ENCODE measurements at regions not wholly inside any gene's neighbourhood (a gene's known extent, or its start where the extent isn't known, plus 50 kb on each side); places are given as distances from the start of the nearest gene placed in this dataset.
A peak's percentile ranks its signal among the peaks of the same experiment; 100 is the strongest.

DNA sequence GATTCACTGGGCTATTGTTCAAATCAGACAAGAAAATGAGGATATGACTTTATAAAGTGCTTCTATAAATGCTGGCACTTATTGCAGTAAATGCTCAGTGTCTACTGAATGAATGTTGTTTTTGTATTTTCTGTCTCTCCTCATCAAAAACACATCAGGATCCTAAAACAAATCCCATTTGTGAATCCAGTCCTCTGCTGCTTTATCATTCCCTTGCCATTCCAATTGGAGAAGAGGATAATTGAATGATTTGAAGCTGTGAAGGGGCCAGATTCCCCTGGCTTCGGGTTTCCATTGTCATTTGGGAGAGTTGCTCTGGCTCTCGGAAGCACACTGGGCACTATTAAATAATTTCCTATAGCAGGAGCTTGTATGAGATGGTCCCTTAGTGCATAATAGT lies 666.8 kb downstream of the ACTL7B start:
- Histone ChIP-seq H2BK120ac (ENCODE audit: insufficient read depth, low read length, poor library complexity) (no peak overlapping the region), H2AK5ac (ENCODE audit: low read length) (no peak overlapping the region), H3K4ac (ENCODE audit: low read depth, low read length) (no peak overlapping the region), H3K27ac (ENCODE audit: low read depth, low read length) (no peak overlapping the region), H4K12ac (ENCODE audit: low read depth, low read length) (no peak overlapping the region), H4K91ac (ENCODE audit: low read depth, low read length) (no peak overlapping the region), H3K4me2 (ENCODE audit: low read length) (no peak overlapping the region), H4K8ac (ENCODE audit: low read depth, low read length) (no peak overlapping the region), H3K4me1 (ENCODE audit: control insufficient read depth in 1 of 2, insufficient read depth in 2 of 2, low read length in 2 of 2) (peaks cover 8 to 12% of the 10 kb centered on the region in 2 experiments), H3K18ac (ENCODE audit: low read length) (no peak overlapping the region), H3K79me2 (ENCODE audit: control insufficient read depth, insufficient read depth, low read length, poor library complexity) (no peaks in the 10 kb centered on the region), H2BK5ac (ENCODE audit: low read depth, low read length, poor library complexity) (no peak overlapping the region), H3K14ac (ENCODE audit: low read length) (no peak overlapping the region), H3K23ac (ENCODE audit: low read length) (no peak overlapping the region), H2BK12ac (ENCODE audit: low read length) (no peak overlapping the region), H3K9ac (ENCODE audit: low read length) (no peak overlapping the region), H3K9me3 (ENCODE audit: insufficient read depth, low read depth, low read length) (no peaks in the 10 kb centered on the region), H3K79me1 (ENCODE audit: low read length) (peaks cover 7% of the 10 kb centered on the region), H3K36me3 (ENCODE audit: control insufficient read depth in 1 of 2, insufficient read depth in 2 of 2, low read length in 2 of 2) (no peaks in the 10 kb centered on the region), H2AFZ (ENCODE audit: insufficient read depth, low read length, poor library complexity) (no peak overlapping the region), H3K27me3 (ENCODE audit: insufficient read depth, low read length) (no peaks in the 10 kb centered on the region), H3K4me3 (ENCODE audit: low read depth, low read length) (no peak overlapping the region)
- no peak for DNase-seq
- WGBS (ENCODE audit: extremely low coverage, insufficient coverage, insufficient read length) = no CpG with 5 or more reads among the region's 2 CpGs

DNA sequence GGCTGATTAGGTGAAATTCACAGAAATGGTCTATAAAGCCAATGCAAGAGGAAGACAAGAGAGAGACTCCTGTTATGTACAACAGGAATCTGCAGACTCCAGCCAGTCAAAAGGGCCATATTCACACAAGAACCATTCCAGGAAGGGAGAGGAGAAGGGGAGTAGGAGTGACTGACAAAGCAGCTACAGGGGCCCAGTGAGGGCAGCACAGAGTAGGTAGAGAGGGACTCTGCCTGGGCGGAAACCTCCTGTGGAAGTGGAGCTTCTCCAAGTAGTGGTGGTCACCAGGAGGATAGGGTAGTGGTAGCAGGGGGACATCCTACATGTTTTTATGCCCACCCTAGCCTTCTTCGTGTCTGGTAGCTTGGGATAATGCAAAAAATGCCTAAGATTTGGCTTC lies 667.3 kb downstream of the ACTL7B start:
- no peak overlapping the region for H3K23ac ChIP-seq (ENCODE audit: low read length)
- H3K4me1 ChIP-seq (ENCODE audit: control insufficient read depth in 1 of 2, insufficient read depth in 2 of 2, low read length in 2 of 2) = peaks cover 8 to 12% of the 10 kb centered on the region in 2 experiments
- no peak overlapping the region for H2BK12ac ChIP-seq (ENCODE audit: low read length)
- H4K91ac ChIP-seq (ENCODE audit: low read depth, low read length) = no peak overlapping the region
- no peak overlapping the region for H4K12ac ChIP-seq (ENCODE audit: low read depth, low read length)
- H3K9me3 ChIP-seq (ENCODE audit: insufficient read depth, low read depth, low read length) = no peaks in the 10 kb centered on the region
- no peak overlapping the region for H2BK120ac ChIP-seq (ENCODE audit: insufficient read depth, low read length, poor library complexity)
- H2BK5ac ChIP-seq (ENCODE audit: low read depth, low read length, poor library complexity) = no peak overlapping the region
- no peak overlapping the region for H3K27ac ChIP-seq (ENCODE audit: low read depth, low read length)
- no peak overlapping the region for H4K8ac ChIP-seq (ENCODE audit: low read depth, low read length)
- no peak overlapping the region for H3K4me3 ChIP-seq (ENCODE audit: low read depth, low read length)
- no peak overlapping the region for H3K18ac ChIP-seq (ENCODE audit: low read length)
- no peak overlapping the region for H2AK5ac ChIP-seq (ENCODE audit: low read length)
- DNase-seq = no peak
- H3K79me2 ChIP-seq (ENCODE audit: control insufficient read depth, insufficient read depth, low read length, poor library complexity) = no peaks in the 10 kb centered on the region
- H3K27me3 ChIP-seq (ENCODE audit: insufficient read depth, low read length) = no peaks in the 10 kb centered on the region
- no peak overlapping the region for H3K9ac ChIP-seq (ENCODE audit: low read length)
- H2AFZ ChIP-seq (ENCODE audit: insufficient read depth, low read length, poor library complexity) = no peak overlapping the region
- H3K36me3 ChIP-seq (ENCODE audit: control insufficient read depth in 1 of 2, insufficient read depth in 2 of 2, low read length in 2 of 2) = no peaks in the 10 kb centered on the region
- H3K4ac ChIP-seq (ENCODE audit: low read depth, low read length) = no peak overlapping the region
- H3K79me1 ChIP-seq (ENCODE audit: low read length) = peaks cover 7% of the 10 kb centered on the region
- WGBS (ENCODE audit: extremely low coverage, insufficient coverage, insufficient read length) = no CpG with 5 or more reads among the region's 2 CpGs
- no peak overlapping the region for H3K4me2 ChIP-seq (ENCODE audit: low read length)
- no peak overlapping the region for H3K14ac ChIP-seq (ENCODE audit: low read length)

DNA sequence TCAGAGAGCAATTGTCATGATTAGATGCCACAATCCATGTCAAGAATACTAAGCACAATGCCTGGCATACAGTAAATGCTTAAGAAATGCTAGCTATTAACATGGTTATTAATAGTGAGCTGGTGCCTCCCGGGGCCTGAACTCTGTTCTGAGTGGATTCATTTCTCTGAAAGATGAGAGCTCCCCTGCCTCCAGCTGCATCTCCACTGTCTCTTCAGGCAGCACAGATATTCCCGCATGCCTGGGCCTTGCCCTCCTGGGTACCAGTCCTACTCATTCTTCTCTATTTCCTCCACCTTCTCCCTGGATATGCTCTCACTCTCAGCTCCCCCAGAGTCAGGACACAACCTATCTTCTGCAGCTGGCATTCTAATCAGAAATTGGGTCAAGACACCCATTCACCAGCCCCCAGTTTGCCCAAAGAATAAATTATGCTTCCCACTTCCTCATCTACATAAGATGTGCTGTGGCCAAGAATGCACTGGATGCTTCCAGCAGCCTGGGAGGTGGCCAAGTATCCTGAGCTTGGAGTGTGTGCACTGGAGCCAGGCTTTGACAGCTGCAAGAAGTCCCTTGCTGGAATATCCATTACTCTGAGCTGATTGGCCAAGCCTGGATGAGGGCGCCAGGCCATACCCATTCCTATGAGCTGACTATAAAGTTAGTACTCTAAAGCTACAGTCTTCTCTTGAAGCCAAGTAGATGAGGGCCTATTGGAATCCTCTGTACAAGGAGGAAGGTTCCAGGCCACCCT lies 669.0 kb downstream of the ACTL7B start:
- peak; percentile 60 to 69 for DNase-seq
- H3K23ac ChIP-seq (ENCODE audit: low read length) = no peak overlapping the region
- no peak overlapping the region for H2BK12ac ChIP-seq (ENCODE audit: low read length)

DNA sequence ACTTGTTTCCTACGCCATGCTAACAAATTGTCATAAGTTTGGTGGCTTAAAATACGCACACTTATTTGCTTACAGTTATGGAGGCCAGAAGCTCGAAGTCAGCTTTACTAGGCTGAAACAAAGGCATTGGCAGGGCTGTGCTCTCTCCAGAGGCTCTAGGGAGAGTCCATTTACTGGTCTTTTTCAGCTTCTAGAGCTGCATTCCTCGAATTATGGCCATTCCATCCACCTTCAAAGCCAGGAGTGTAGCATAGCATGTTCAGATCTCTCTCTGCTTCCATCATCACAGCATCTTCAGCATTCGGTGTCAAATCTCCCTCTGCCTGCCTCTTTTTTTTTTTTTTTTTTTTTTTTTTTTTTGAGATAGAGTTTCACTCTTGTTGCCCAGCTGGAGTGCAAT lies 670.2 kb downstream of the ACTL7B start:
- Histone ChIP-seq H3K4me1 (ENCODE audit: control insufficient read depth in 1 of 2, insufficient read depth in 2 of 2, low read length in 2 of 2) (peaks cover 8 to 12% of the 10 kb centered on the region in 2 experiments), H3K4me2 (ENCODE audit: low read length) (no peak overlapping the region), H3K36me3 (ENCODE audit: control insufficient read depth in 1 of 2, insufficient read depth in 2 of 2, low read length in 2 of 2) (no peaks in the 10 kb centered on the region), H2BK120ac (ENCODE audit: insufficient read depth, low read length, poor library complexity) (no peak overlapping the region), H3K79me1 (ENCODE audit: low read length) (peaks cover 8% of the 10 kb centered on the region), H2AFZ (ENCODE audit: insufficient read depth, low read length, poor library complexity) (no peak overlapping the region), H3K4me3 (ENCODE audit: low read depth, low read length) (no peak overlapping the region), H3K79me2 (ENCODE audit: control insufficient read depth, insufficient read depth, low read length, poor library complexity) (no peaks in the 10 kb centered on the region), H3K9ac (ENCODE audit: low read length) (no peak overlapping the region), H3K23ac (ENCODE audit: low read length) (no peak overlapping the region), H3K18ac (ENCODE audit: low read length) (no peak overlapping the region), H4K12ac (ENCODE audit: low read depth, low read length) (no peak overlapping the region), H4K91ac (ENCODE audit: low read depth, low read length) (no peak overlapping the region), H2AK5ac (ENCODE audit: low read length) (no peak overlapping the region), H3K27ac (ENCODE audit: low read depth, low read length) (peak overlapping the region; percentile 29), H2BK5ac (ENCODE audit: low read depth, low read length, poor library complexity) (no peak overlapping the region), H3K27me3 (ENCODE audit: insufficient read depth, low read length) (no peaks in the 10 kb centered on the region), H2BK12ac (ENCODE audit: low read length) (no peak overlapping the region), H4K8ac (ENCODE audit: low read depth, low read length) (no peak overlapping the region), H3K4ac (ENCODE audit: low read depth, low read length) (no peak overlapping the region), H3K14ac (ENCODE audit: low read length) (no peak overlapping the region), H3K9me3 (ENCODE audit: insufficient read depth, low read depth, low read length) (no peaks in the 10 kb centered on the region)
- no CpG with 5 or more reads among the region's 5 CpGs for WGBS (ENCODE audit: extremely low coverage, insufficient coverage, insufficient read length)
- peak; percentile 21 to 80 for DNase-seq

More for the DNA sequence above, 669.0 kb downstream of the ACTL7B start:
- Histone ChIP-seq H4K8ac (ENCODE audit: low read depth, low read length) (no peak overlapping the region), H3K27me3 (ENCODE audit: insufficient read depth, low read length) (no peaks in the 10 kb centered on the region), H3K18ac (ENCODE audit: low read length) (no peak overlapping the region), H4K91ac (ENCODE audit: low read depth, low read length) (no peak overlapping the region), H3K4me3 (ENCODE audit: low read depth, low read length) (no peak overlapping the region), H4K12ac (ENCODE audit: low read depth, low read length) (no peak overlapping the region), H3K14ac (ENCODE audit: low read length) (no peak overlapping the region), H2BK5ac (ENCODE audit: low read depth, low read length, poor library complexity) (no peak overlapping the region), H3K79me1 (ENCODE audit: low read length) (peaks cover 8% of the 10 kb centered on the region), H3K4me2 (ENCODE audit: low read length) (no peak overlapping the region), H3K9ac (ENCODE audit: low read length) (no peak overlapping the region), H3K79me2 (ENCODE audit: control insufficient read depth, insufficient read depth, low read length, poor library complexity) (no peaks in the 10 kb centered on the region), H2AFZ (ENCODE audit: insufficient read depth, low read length, poor library complexity) (no peak overlapping the region), H2BK120ac (ENCODE audit: insufficient read depth, low read length, poor library complexity) (no peak overlapping the region), H3K36me3 (ENCODE audit: control insufficient read depth in 1 of 2, insufficient read depth in 2 of 2, low read length in 2 of 2) (no peaks in the 10 kb centered on the region), H3K27ac (ENCODE audit: low read depth, low read length) (no peak overlapping the region), H3K4ac (ENCODE audit: low read depth, low read length) (no peak overlapping the region), H3K9me3 (ENCODE audit: insufficient read depth, low read depth, low read length) (no peaks in the 10 kb centered on the region), H2AK5ac (ENCODE audit: low read length) (no peak overlapping the region), H3K4me1 (ENCODE audit: control insufficient read depth in 1 of 2, insufficient read depth in 2 of 2, low read length in 2 of 2) (peaks cover 8 to 12% of the 10 kb centered on the region in 2 experiments)
- WGBS (ENCODE audit: extremely low coverage, insufficient coverage, insufficient read length) = no CpG with 5 or more reads among the region's 3 CpGs
